GM21367 (cell line): ENCODE measurements at regions not wholly inside any gene's neighbourhood (a gene's known extent, or its start where the extent isn't known, plus 50 kb on each side); places are given as distances from the start of the nearest gene placed in this dataset.
"Not testable (repeated sequence)": the region's sequence is repeated elsewhere in the genome, so short reads cannot be mapped to it uniquely, and the experiment has no call there.

Experiments
- ATAC-seq: cut with Tn5 transposase; IDR thresholded peaks from one replicate; pipeline ENCODE4 v1.9.1; 2021; ENCODE audit not compliant: unreplicated experiment

- no peak for ATAC-seq
Measured at GRCh38 chr3:69491975-69492374, 106.1 kb upstream of the FRMD4B start.

- ATAC-seq: no peak
Measured at GRCh38 chr3:69490971-69491370, 105.1 kb upstream of the FRMD4B start.

- no peak for ATAC-seq
Measured at GRCh38 chr3:69490235-69490634, 104.3 kb upstream of the FRMD4B start.

- no peak for ATAC-seq
Measured at GRCh38 chr3:69488026-69488425, 102.1 kb upstream of the FRMD4B start.

- no peak for ATAC-seq
Measured at GRCh38 chr3:69485489-69485888, 99.6 kb upstream of the FRMD4B start.

- no peak for ATAC-seq
Measured at GRCh38 chr3:69484507-69485393, 98.9 kb upstream of the FRMD4B start.

GRCh38 chr3:69483449-69483848, 97.6 kb upstream of the FRMD4B start:
- no peak for ATAC-seq

- not testable (repeated sequence) for ATAC-seq
Measured at GRCh38 chr3:69480986-69481385, 95.1 kb upstream of the FRMD4B start.

- no peak for ATAC-seq
Measured at GRCh38 chr3:69474186-69474585, 88.3 kb upstream of the FRMD4B start.

GRCh38 chr3:69472093-69472492, 86.2 kb upstream of the FRMD4B start:
- ATAC-seq: no peak

GRCh38 chr3:69463531-69463930, 77.6 kb upstream of the FRMD4B start:
- ATAC-seq: no peak

GRCh38 chr3:69462826-69463100, 76.9 kb upstream of the FRMD4B start:
- ATAC-seq: no peak

GRCh38 chr3:69462022-69462825, 76.3 kb upstream of the FRMD4B start:
- no peak for ATAC-seq

GRCh38 chr3:69460034-69460433, 74.1 kb upstream of the FRMD4B start:
- no peak for ATAC-seq

- no peak for ATAC-seq
Measured at GRCh38 chr3:69458803-69459365, 73.0 kb upstream of the FRMD4B start.

- no peak for ATAC-seq
Measured at GRCh38 chr3:69456631-69457030, 70.7 kb upstream of the FRMD4B start.

- ATAC-seq: no peak
Measured at GRCh38 chr3:69454204-69454787, 68.4 kb upstream of the FRMD4B start.

- no peak for ATAC-seq
Measured at GRCh38 chr3:69452295-69452694, 66.4 kb upstream of the FRMD4B start.

- no peak for ATAC-seq
Measured at GRCh38 chr3:69451594-69451993, 65.7 kb upstream of the FRMD4B start.

GRCh38 chr3:69448877-69449276, 63.0 kb upstream of the FRMD4B start:
- ATAC-seq: no peak

GRCh38 chr3:69446402-69447072, 60.6 kb upstream of the FRMD4B start:
- ATAC-seq: no peak
